ENCODE measurements at regions not wholly inside any gene's neighbourhood (a gene's known extent, or its start where the extent isn't known, plus 50 kb on each side); places are given as distances from the start of the nearest gene placed in this dataset.

GRCh38 chr18:23316316-23316715, 136.8 kb upstream of the RIOK3 start:
- intact Hi-C loops (cut with micrococcal nuclease; ENCODE audit: unreplicated experiment): loop anchor here (10.0 kb wide), 1 partner anchor 62 kb away; no protein-coding TSS in a partner anchor
- no TSS peak for BruUV-seq (replicated peaks)
- no peak for TF ChIP-seq CTCF (IDR thresholded peaks at IDR 0.05; ENCODE audit: insufficient read depth in 1 of 2, low read depth in 1 of 2, low read length in 1 of 2, severe bottlenecking in 1 of 2, unreplicated experiment in 1 of 2)
- H3K4me1 ChIP-seq: no peaks in the 10 kb centered on the region
- no peaks in the 10 kb centered on the region for H3K36me3 ChIP-seq (ENCODE audit: control insufficient read depth, insufficient read depth, low read length)
- ChIA-PET CTCF (no interaction called here), POLR2A (no interaction called here)
- H3K9me3 ChIP-seq: no peaks in the 10 kb centered on the region
- H3K27ac Mint-ChIP-seq (ENCODE audit: unreplicated experiment): no peak overlapping the region
- H3K36me3 Mint-ChIP-seq (ENCODE audit: insufficient read depth, unreplicated experiment): no peaks in the 10 kb centered on the region
- H3K27me3 ChIP-seq (replicated peaks; ENCODE audit: control insufficient read depth, insufficient read depth, low read length): no peaks in the 10 kb centered on the region
- no peaks in the 10 kb centered on the region for H3K4me1 Mint-ChIP-seq (ENCODE audit: low read depth, unreplicated experiment)
- no peak overlapping the region for H3K4me3 Mint-ChIP-seq (ENCODE audit: unreplicated experiment)
- H3K27me3 Mint-ChIP-seq (ENCODE audit: insufficient read depth, unreplicated experiment): no peaks in the 10 kb centered on the region
- no peak overlapping the region for H3K4me3 ChIP-seq (ENCODE audit: low read depth, low read length)
- H3K9me3 Mint-ChIP-seq (ENCODE audit: unreplicated experiment): no peaks in the 10 kb centered on the region
- no peak for DNase-seq

DNA sequence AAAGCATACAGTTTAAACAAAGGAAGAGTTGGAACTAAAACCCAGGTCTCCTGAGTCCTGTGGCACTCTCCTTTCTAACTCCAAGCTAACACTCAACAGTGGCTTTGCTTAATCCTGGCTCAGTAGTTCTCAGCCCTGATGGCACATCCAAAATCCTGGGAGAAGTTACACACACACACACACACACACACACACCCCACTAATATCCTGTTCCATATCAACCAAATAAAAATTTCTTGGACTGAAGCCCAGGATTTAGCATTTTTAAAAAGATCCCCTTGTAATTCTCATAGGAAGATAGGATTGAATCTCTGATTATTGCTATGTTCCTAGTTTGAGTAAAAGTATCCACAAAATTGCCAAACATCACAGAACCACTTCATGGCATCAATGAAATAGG, 136.1 kb upstream of the RIOK3 start:
- no peaks in the 10 kb centered on the region for H3K4me1 Mint-ChIP-seq (ENCODE audit: low read depth, unreplicated experiment)
- ChIA-PET POLR2A (no interaction called here), CTCF (no interaction called here)
- H3K27me3 ChIP-seq (replicated peaks; ENCODE audit: control insufficient read depth, insufficient read depth, low read length): no peaks in the 10 kb centered on the region
- intact Hi-C loops (cut with micrococcal nuclease; ENCODE audit: unreplicated experiment): loop anchor here (10.0 kb wide), 1 partner anchor 62 kb away; no protein-coding TSS in a partner anchor
- TF ChIP-seq CTCF (IDR thresholded peaks at IDR 0.05; ENCODE audit: insufficient read depth in 1 of 2, low read depth in 1 of 2, low read length in 1 of 2, severe bottlenecking in 1 of 2, unreplicated experiment in 1 of 2): no peak
- no peak overlapping the region for H3K27ac Mint-ChIP-seq (ENCODE audit: unreplicated experiment)
- H3K9me3 ChIP-seq: no peaks in the 10 kb centered on the region
- no TSS peak for BruUV-seq (replicated peaks)
- H3K36me3 ChIP-seq (ENCODE audit: control insufficient read depth, insufficient read depth, low read length): no peaks in the 10 kb centered on the region
- H3K9me3 Mint-ChIP-seq (ENCODE audit: unreplicated experiment): no peaks in the 10 kb centered on the region
- no peaks in the 10 kb centered on the region for H3K27me3 Mint-ChIP-seq (ENCODE audit: insufficient read depth, unreplicated experiment)
- no peak for DNase-seq
- no peak overlapping the region for H3K4me3 Mint-ChIP-seq (ENCODE audit: unreplicated experiment)
- no peaks in the 10 kb centered on the region for H3K4me1 ChIP-seq
- no peaks in the 10 kb centered on the region for H3K36me3 Mint-ChIP-seq (ENCODE audit: insufficient read depth, unreplicated experiment)
- H3K4me3 ChIP-seq (ENCODE audit: low read depth, low read length): no peak overlapping the region

DNA sequence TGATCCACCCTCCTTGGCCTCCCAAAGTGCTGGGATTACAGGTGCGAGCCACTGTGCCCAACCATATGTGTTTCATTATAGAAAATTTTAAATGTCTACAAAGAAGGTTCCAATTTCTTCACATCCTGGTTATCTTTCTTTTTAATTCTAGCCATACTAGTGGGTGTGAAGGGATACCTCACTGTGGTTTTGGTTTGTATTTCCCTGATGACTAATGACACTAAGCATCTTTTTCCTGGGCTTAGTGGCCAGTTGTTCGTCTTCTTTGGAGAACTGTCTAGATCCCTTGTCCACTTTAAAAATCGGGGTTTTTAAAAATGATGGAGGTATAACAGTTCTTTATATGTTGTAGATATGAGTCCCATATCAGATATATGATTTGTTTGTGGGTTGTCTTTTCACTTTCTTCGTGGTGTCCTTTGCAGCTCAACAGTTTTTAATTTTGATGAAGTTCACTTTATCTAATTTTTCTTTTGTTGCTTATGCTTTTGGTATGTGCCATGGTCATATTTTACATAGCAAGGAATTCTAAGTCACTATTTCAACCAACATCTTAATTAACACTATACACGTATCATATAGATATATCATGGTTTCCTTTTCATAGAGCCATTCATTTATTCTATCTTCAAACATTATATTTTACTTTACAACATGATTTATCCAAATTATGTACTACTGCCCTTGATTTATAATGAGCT, 135.0 kb upstream of the RIOK3 start:
- intact Hi-C loops (cut with micrococcal nuclease; ENCODE audit: unreplicated experiment): loop anchor here (10.0 kb wide), 1 partner anchor 63 kb away; no protein-coding TSS in a partner anchor
- BruUV-seq (replicated peaks): no TSS peak
- no peaks in the 10 kb centered on the region for H3K27me3 Mint-ChIP-seq (ENCODE audit: insufficient read depth, unreplicated experiment)
- Histone ChIP-seq H3K9me3 (no peaks in the 10 kb centered on the region), H3K4me3 (ENCODE audit: low read depth, low read length) (no peak overlapping the region), H3K4me1 (no peaks in the 10 kb centered on the region), H3K36me3 (ENCODE audit: control insufficient read depth, insufficient read depth, low read length) (no peaks in the 10 kb centered on the region), H3K27me3 (replicated peaks; ENCODE audit: control insufficient read depth, insufficient read depth, low read length) (no peaks in the 10 kb centered on the region)
- no peak for TF ChIP-seq CTCF (IDR thresholded peaks at IDR 0.05; ENCODE audit: insufficient read depth in 1 of 2, low read depth in 1 of 2, low read length in 1 of 2, severe bottlenecking in 1 of 2, unreplicated experiment in 1 of 2)
- no peaks in the 10 kb centered on the region for H3K9me3 Mint-ChIP-seq (ENCODE audit: unreplicated experiment)
- no peak overlapping the region for H3K4me3 Mint-ChIP-seq (ENCODE audit: unreplicated experiment)
- H3K4me1 Mint-ChIP-seq (ENCODE audit: low read depth, unreplicated experiment): no peaks in the 10 kb centered on the region
- DNase-seq: no peak
- ChIA-PET POLR2A (no interaction called here), CTCF (no interaction called here)
- H3K27ac Mint-ChIP-seq (ENCODE audit: unreplicated experiment): no peak overlapping the region
- no peaks in the 10 kb centered on the region for H3K36me3 Mint-ChIP-seq (ENCODE audit: insufficient read depth, unreplicated experiment)

Data from Caco-2 (cell line).